ENCODE measurements at regions not wholly inside any gene's neighbourhood (a gene's known extent, or its start where the extent isn't known, plus 50 kb on each side); places are given as distances from the start of the nearest gene placed in this dataset.
"Not testable (repeated sequence)": the region's sequence is repeated elsewhere in the genome, so short reads cannot be mapped to it uniquely, and the experiment has no call there.

- no peak for DNase-seq (ENCODE audit: low read depth, low spot score)
Measured at GRCh38 chr4:58063404-58064160, 953.4 kb upstream of the IGFBP7 start.

GRCh38 chr4:58061967-58062366 is 951.8 kb upstream of the IGFBP7 start:
- DNase-seq (ENCODE audit: low read depth, low spot score): no peak

- DNase-seq (ENCODE audit: low read depth, low spot score): no peak
Measured at GRCh38 chr4:58050439-58050838, 940.3 kb upstream of the IGFBP7 start.

- no peak for DNase-seq (ENCODE audit: low read depth, low spot score)
Measured at GRCh38 chr4:58048491-58048890, 938.3 kb upstream of the IGFBP7 start.

- DNase-seq (ENCODE audit: low read depth, low spot score): no peak
Measured at GRCh38 chr4:58042176-58042575, 932.0 kb upstream of the IGFBP7 start.

- DNase-seq (ENCODE audit: low read depth, low spot score): no peak
Measured at GRCh38 chr4:57993944-57994343, 883.8 kb upstream of the IGFBP7 start.

- DNase-seq (ENCODE audit: low read depth, low spot score): no peak
Measured at GRCh38 chr4:57989430-57989829, 879.2 kb upstream of the IGFBP7 start.

- DNase-seq (ENCODE audit: low read depth, low spot score): no peak
Measured at GRCh38 chr4:57985161-57985560, 875.0 kb upstream of the IGFBP7 start.

- DNase-seq (ENCODE audit: low read depth, low spot score): no peak
Measured at GRCh38 chr4:57981123-57981522, 870.9 kb upstream of the IGFBP7 start.

- no peak for DNase-seq (ENCODE audit: low read depth, low spot score)
Measured at GRCh38 chr4:57974821-57975220, 864.6 kb upstream of the IGFBP7 start.

GRCh38 chr4:57973819-57974218 is 863.6 kb upstream of the IGFBP7 start:
- no peak for DNase-seq (ENCODE audit: low read depth, low spot score)

- DNase-seq (ENCODE audit: low read depth, low spot score): no peak
Measured at GRCh38 chr4:57971261-57971660, 861.1 kb upstream of the IGFBP7 start.

- no peak for DNase-seq (ENCODE audit: low read depth, low spot score)
Measured at GRCh38 chr4:57966987-57967760, 857.0 kb upstream of the IGFBP7 start.

GRCh38 chr4:57965431-57965830 is 855.2 kb upstream of the IGFBP7 start:
- not testable (repeated sequence) for DNase-seq (ENCODE audit: low read depth, low spot score)

- DNase-seq (ENCODE audit: low read depth, low spot score): no peak
Measured at GRCh38 chr4:57945298-57945697, 835.1 kb upstream of the IGFBP7 start.

- DNase-seq (ENCODE audit: low read depth, low spot score): no peak
Measured at GRCh38 chr4:57943682-57944081, 833.5 kb upstream of the IGFBP7 start.

GRCh38 chr4:57937326-57937725 is 827.1 kb upstream of the IGFBP7 start:
- not testable (repeated sequence) for DNase-seq (ENCODE audit: low read depth, low spot score)

GRCh38 chr4:57926311-57926710 is 816.1 kb upstream of the IGFBP7 start:
- no peak for DNase-seq (ENCODE audit: low read depth, low spot score)

GRCh38 chr4:57924951-57925350 is 814.8 kb upstream of the IGFBP7 start:
- no peak for DNase-seq (ENCODE audit: low read depth, low spot score)

GRCh38 chr4:57916479-57916878 is 806.3 kb upstream of the IGFBP7 start:
- no peak for DNase-seq (ENCODE audit: low read depth, low spot score)

- DNase-seq (ENCODE audit: low read depth, low spot score): no peak
Measured at GRCh38 chr4:57911203-57911602, 801.0 kb upstream of the IGFBP7 start.

GRCh38 chr4:57910151-57910550 is 800.0 kb upstream of the IGFBP7 start:
- no peak for DNase-seq (ENCODE audit: low read depth, low spot score)

- DNase-seq (ENCODE audit: low read depth, low spot score): no peak
Measured at GRCh38 chr4:57905965-57906364, 795.8 kb upstream of the IGFBP7 start.

Data from brain pericyte (primary cell).